OCI-LY3 (cell line): ENCODE measurements at regions not wholly inside any gene's neighbourhood (a gene's known extent, or its start where the extent isn't known, plus 50 kb on each side); places are given as distances from the start of the nearest gene placed in this dataset.

Source experiments
- H2AFZ ChIP-seq: fragments of 200-600, 300-600 bp; shearing (Covaris generic); 2 replicates; pipeline ENCODE4 v1.6.0; 2014; ENCODE audit warnings: antibody characterized with exemption, low read depth, low read length
- H3K27ac ChIP-seq: fragments of 200-600, 300-600 bp; sonication (generic); 2 replicates; pipeline ENCODE4 v1.5.1; 2014; ENCODE audit warnings: mild to moderate bottlenecking, low read length, moderate library complexity, mixed read lengths
- H3K27me3 ChIP-seq: fragments of 200-600, 300-600 bp; sonication (generic); 2 replicates; pipeline ENCODE4 v1.6.1; 2014; ENCODE audit warnings: low read depth, low read length, mixed read lengths
- H3K36me3 ChIP-seq: fragments of 200-600, 300-600 bp; sonication (generic); replicated peaks from 2 replicates; pipeline ENCODE3; 2014; ENCODE audit warnings: low read depth, low read length, mixed read lengths
- H3K4me1 ChIP-seq: fragments of 300-600, 200-600 bp; sonication (generic); 2 replicates; pipeline ENCODE4 v1.6.1; 2014; ENCODE audit warnings: low read length, mixed read lengths
- H3K4me2 ChIP-seq: fragments of 200-600, 300-600 bp; sonication (generic); 2 replicates; pipeline ENCODE4 v1.6.1; 2014; ENCODE audit warnings: low read length, mixed read lengths
- H3K4me3 ChIP-seq: fragments of 300-600, 200-600 bp; sonication (generic); 2 replicates; pipeline ENCODE4 v1.5.1; 2014; ENCODE audit warnings: antibody characterized with exemption, mild to moderate bottlenecking, low read length, moderate library complexity
- H3K79me2 ChIP-seq: fragments of 300-600, 200-600 bp; shearing (Covaris generic); 2 replicates; pipeline ENCODE4 v1.6.1; 2014; ENCODE audit warnings: mild to moderate bottlenecking, low read length, mixed read lengths
- H3K9ac ChIP-seq: fragments of 300-600, 200-600 bp; shearing (Covaris generic); 2 replicates; pipeline ENCODE4 v1.6.0; 2014; ENCODE audit warnings: mild to moderate bottlenecking, low read length, moderate library complexity
- H3K9me3 ChIP-seq: fragments of 200-600, 300-600 bp; shearing (Covaris generic); 2 replicates; pipeline ENCODE4 v1.6.1; 2014; ENCODE audit warnings: low read length, mixed read lengths; ENCODE audit not compliant: insufficient read depth
- H4K20me1 ChIP-seq: fragments of 200-600, 300-600 bp; sonication (generic); 2 replicates; pipeline ENCODE4 v1.6.1; 2016; ENCODE audit warnings: low read length, mixed read lengths; ENCODE audit not compliant: insufficient read depth
- CTCF ChIP-seq: fragments of 200-600, 300-600 bp; sonication (generic); IDR thresholded peaks from 2 replicates; pipeline ENCODE4 v1.5.1; 2014; ENCODE audit warnings: antibody characterized with exemption, low read length, low read depth
- EZH2phosphoT487 ChIP-seq: fragments of 200-600 bp; shearing (Covaris generic); IDR thresholded peaks from 2 replicates; pipeline ENCODE4 v1.6.1; 2018; ENCODE audit warnings: antibody characterized with exemption, mixed run types, low read depth

GRCh38 chr9:73565833-73566465, 414.3 kb downstream of the ANXA1 start:
- Histone ChIP-seq H3K4me1 (peaks cover 7% of the 10 kb centered on the region), H4K20me1 (no peaks in the 10 kb centered on the region), H3K27ac (no peak overlapping the region), H3K4me3 (no peak overlapping the region), H3K4me2 (no peak overlapping the region), H3K79me2 (no peaks in the 10 kb centered on the region), H3K9ac (no peak overlapping the region), H3K9me3 (no peaks in the 10 kb centered on the region), H3K27me3 (no peaks in the 10 kb centered on the region), H2AFZ (no peak overlapping the region), H3K36me3 (no peaks in the 10 kb centered on the region)
- TF ChIP-seq EZH2phosphoT487 (no peak), CTCF (peak; percentile 91)

- no peak overlapping the region for H3K27ac ChIP-seq
- no peak overlapping the region for H2AFZ ChIP-seq
- H3K27me3 ChIP-seq = no peaks in the 10 kb centered on the region
- H3K9me3 ChIP-seq = no peaks in the 10 kb centered on the region
- no peak overlapping the region for H3K4me3 ChIP-seq
- H3K4me2 ChIP-seq = no peak overlapping the region
- no peaks in the 10 kb centered on the region for H3K36me3 ChIP-seq
- peaks cover 7% of the 10 kb centered on the region for H3K4me1 ChIP-seq
- H3K79me2 ChIP-seq = no peaks in the 10 kb centered on the region
- no peak for TF ChIP-seq CTCF
- no peak for TF ChIP-seq EZH2phosphoT487
- H3K9ac ChIP-seq = no peak overlapping the region
- H4K20me1 ChIP-seq = no peaks in the 10 kb centered on the region
These were observed 415.0 kb downstream of the ANXA1 start for GRCh38 chr9:73566627-73567026.

GRCh38 chr9:73573235-73573634, 421.6 kb downstream of the ANXA1 start:
- H3K4me2 ChIP-seq = no peak overlapping the region
- no peak overlapping the region for H2AFZ ChIP-seq
- H3K36me3 ChIP-seq = no peaks in the 10 kb centered on the region
- no peak overlapping the region for H3K4me3 ChIP-seq
- no peaks in the 10 kb centered on the region for H3K79me2 ChIP-seq
- H3K4me1 ChIP-seq = no peaks in the 10 kb centered on the region
- H3K9me3 ChIP-seq = no peaks in the 10 kb centered on the region
- H3K9ac ChIP-seq = no peak overlapping the region
- H3K27ac ChIP-seq = no peak overlapping the region
- TF ChIP-seq EZH2phosphoT487 (no peak), CTCF (no peak)
- H3K27me3 ChIP-seq = no peaks in the 10 kb centered on the region
- no peaks in the 10 kb centered on the region for H4K20me1 ChIP-seq

GRCh38 chr9:73575101-73576060, 423.7 kb downstream of the ANXA1 start:
- Histone ChIP-seq H3K27ac (no peak overlapping the region), H3K36me3 (no peaks in the 10 kb centered on the region), H3K4me2 (no peak overlapping the region), H3K4me3 (no peak overlapping the region), H3K27me3 (no peaks in the 10 kb centered on the region), H3K79me2 (no peaks in the 10 kb centered on the region), H3K9ac (no peak overlapping the region), H4K20me1 (no peaks in the 10 kb centered on the region), H3K4me1 (no peaks in the 10 kb centered on the region), H3K9me3 (no peaks in the 10 kb centered on the region), H2AFZ (no peak overlapping the region)
- TF ChIP-seq CTCF = no peak
- no peak for TF ChIP-seq EZH2phosphoT487
